Liver (tissue), 8 donors: ENCODE measurements at regions not wholly inside any gene's neighbourhood (a gene's known extent, or its start where the extent isn't known, plus 50 kb on each side); places are given as distances from the start of the nearest gene placed in this dataset.

Source experiments
- DNase-seq: peaks from one replicate; pipeline ENCODE4 v3.0.0-alpha.2; 2017; ENCODE audit warnings: low spot score
- H3K27ac ChIP-seq, 2 donors: one replicate each; pipeline ENCODE4 v1.7.0; 2013; ENCODE audit warnings: inconsistent platforms in 2 of 2, low read length in 2 of 2, control low read depth in 1 of 2, low read depth in 1 of 2, mild to moderate bottlenecking in 1 of 2
- H3K27me3 ChIP-seq, 4 donors: one replicate each; pipeline versions ENCODE4 v1.6.1 to v1.7.0; 2013; ENCODE audit warnings: low read length in 3 of 4, inconsistent platforms in 1 of 4, mild to moderate bottlenecking in 1 of 4, moderate library complexity in 1 of 4; ENCODE audit not compliant: control insufficient read depth in 4 of 4, insufficient read depth in 4 of 4
- H3K36me3 ChIP-seq, 4 donors: one replicate each; pipeline versions ENCODE4 v1.6.1 to v1.7.0; 2013; ENCODE audit warnings: low read length in 3 of 4, mild to moderate bottlenecking in 3 of 4, low read depth in 1 of 4, moderate library complexity in 1 of 4; ENCODE audit not compliant: control insufficient read depth in 4 of 4, insufficient read depth in 3 of 4
- H3K4me1 ChIP-seq, 4 donors: one replicate each; pipeline versions ENCODE4 v1.6.1 to v1.7.0; 2013; ENCODE audit warnings: low read length in 3 of 4, mild to moderate bottlenecking in 3 of 4, moderate library complexity in 1 of 4; ENCODE audit not compliant: control insufficient read depth in 4 of 4, insufficient read depth in 4 of 4
- H3K4me3 ChIP-seq, 3 donors: one replicate each; pipeline versions ENCODE4 v1.6.1 to v1.7.0; 2013; ENCODE audit warnings: low read length in 3 of 3, control low read depth in 1 of 3, low read depth in 1 of 3, mild to moderate bottlenecking in 1 of 3
- H3K9ac ChIP-seq, 2 donors: one replicate each; pipeline ENCODE4 v1.7.0; 2013; ENCODE audit warnings: low read length in 2 of 2, mild to moderate bottlenecking in 2 of 2, moderate library complexity in 2 of 2, control low read depth in 1 of 2, low read depth in 1 of 2
- H3K9me3 ChIP-seq, 4 donors: one replicate each; pipeline versions ENCODE4 v1.6.1 to v1.7.0; 2013; ENCODE audit warnings: low read length in 3 of 4; ENCODE audit not compliant: control insufficient read depth in 4 of 4
- ATF3 ChIP-seq: IDR thresholded peaks from 2 replicates; pipeline ENCODE4 v1.6.1; 2016; ENCODE audit warnings: antibody characterized with exemption
- CTCF ChIP-seq: fragments of 150-350 bp; IDR thresholded peaks from 2 replicates; pipeline ENCODE4 v1.5.1; 2017; ENCODE audit warnings: improper control_type of control experiment, low read depth, low read length; ENCODE audit not compliant: missing input control
- EGR1 ChIP-seq, 2 donors: IDR thresholded peaks; 2 replicates each; pipeline ENCODE4 v1.6.1; 2016 to 2018; ENCODE audit warnings: antibody characterized with exemption in 2 of 2, low read depth in 2 of 2
- FOXA1 ChIP-seq: IDR thresholded peaks from 2 replicates; pipeline ENCODE4 v1.6.1; 2016; ENCODE audit warnings: antibody characterized with exemption
- FOXA2 ChIP-seq: IDR thresholded peaks from 2 replicates; pipeline ENCODE4 v1.6.1; 2016; ENCODE audit warnings: antibody characterized with exemption
- GABPA ChIP-seq, 2 donors: IDR thresholded peaks in 1 of 2; conservative IDR thresholded peaks in 1 of 2; 2 replicates each; pipeline ENCODE4 v1.6.1; 2016; ENCODE audit warnings: antibody characterized with exemption in 2 of 2, mild to moderate bottlenecking in 1 of 2, moderate library complexity in 1 of 2
- HNF4A ChIP-seq, 2 donors: conservative IDR thresholded peaks; 2 replicates each; pipeline ENCODE4 v1.6.1; 2016; ENCODE audit warnings: antibody characterized with exemption in 2 of 2, mild to moderate bottlenecking in 2 of 2
- HNF4G ChIP-seq: IDR thresholded peaks from 2 replicates; pipeline ENCODE4 v1.6.1; 2016; ENCODE audit warnings: antibody characterized with exemption
- JUND ChIP-seq, 2 donors: IDR thresholded peaks; 2 replicates each; pipeline ENCODE4 v1.6.1; 2016; ENCODE audit warnings: antibody characterized with exemption in 2 of 2
- NR2F2 ChIP-seq: IDR thresholded peaks from 2 replicates; pipeline ENCODE4 v1.6.1; 2016; ENCODE audit warnings: antibody characterized with exemption
- RAD21 ChIP-seq, 2 donors: IDR thresholded peaks; 2 replicates each; pipeline ENCODE4 v1.6.1; 2016; ENCODE audit warnings: antibody characterized with exemption in 2 of 2, mild to moderate bottlenecking in 2 of 2
- REST ChIP-seq: IDR thresholded peaks from 2 replicates; pipeline ENCODE4 v1.6.1; 2016; ENCODE audit warnings: antibody characterized with exemption, mild to moderate bottlenecking
- RXRA ChIP-seq, 2 donors: IDR thresholded peaks; 2 replicates each; pipeline ENCODE4 v1.6.1; 2017 to 2018; ENCODE audit warnings: antibody characterized with exemption in 2 of 2, mild to moderate bottlenecking in 1 of 2
- SP1 ChIP-seq: IDR thresholded peaks from 2 replicates; pipeline ENCODE4 v1.6.1; 2018; ENCODE audit warnings: antibody characterized with exemption, mild to moderate bottlenecking
- TAF1 ChIP-seq: conservative IDR thresholded peaks from 2 replicates; pipeline ENCODE4 v1.6.1; 2016; ENCODE audit warnings: antibody characterized with exemption, mild to moderate bottlenecking
- YY1 ChIP-seq: IDR thresholded peaks from 2 replicates; pipeline ENCODE4 v1.6.1; 2016; ENCODE audit warnings: antibody characterized with exemption, mild to moderate bottlenecking
- ZBTB33 ChIP-seq: IDR thresholded peaks from 2 replicates; pipeline ENCODE4 v1.6.1; 2016; ENCODE audit warnings: antibody characterized with exemption
- WGBS: extraction: QIAGEN DNeasy Blood & Tissue Kit; methylation state at CpG from one replicate; pipeline ENCODE4 v1.1.7; 2013; 5-methylcytosine and 5-hydroxymethylcytosine counted together
- donor health status: healthy.
- donor health status: healthy.
- donor health status: healthy.
- donor health status: healthy.
- donor health status: healthy.

GRCh38 chr5:30561771-30562170 lies 631.7 kb upstream of the CDH6 start (continued):
- TF ChIP-seq CTCF (no peak), ATF3 (no peak), FOXA1 (no peak)

GRCh38 chr5:30551618-30552017 lies 641.9 kb upstream of the CDH6 start:
- Histone ChIP-seq H3K9ac (no peak overlapping the region), H3K4me3 (no peak overlapping the region), H3K4me1 (no peaks in the 10 kb centered on the region), H3K27ac (no peak overlapping the region), H3K9me3 (no peaks in the 10 kb centered on the region), H3K27me3 (no peaks in the 10 kb centered on the region), H3K36me3 (no peaks in the 10 kb centered on the region)
- 78% methylated on average over 4 of the region's 4 CpGs for WGBS
- no peak for DNase-seq
- TF ChIP-seq NR2F2 (no peak), EGR1 (IDR thresholded peaks at IDR 0.05; ENCODE audit: low read depth in 2 of 2) (no peak), RXRA (IDR thresholded peaks at IDR 0.05) (no peak), SP1 (no peak), TAF1 (no peak), RAD21 (IDR thresholded peaks at IDR 0.05) (no peak), REST (no peak), JUND (IDR thresholded peaks at IDR 0.05) (no peak), ATF3 (no peak), HNF4G (no peak), FOXA1 (no peak), FOXA2 (no peak), GABPA (IDR thresholded peaks at IDR 0.05 in 1 of 2, conservative IDR thresholded peaks at IDR 0.05 in 1 of 2) (no peak), HNF4A (conservative IDR thresholded peaks at IDR 0.05) (no peak), CTCF (no peak), YY1 (no peak), ZBTB33 (no peak)
